Uterus (tissue), 3 donors: ENCODE measurements at regions not wholly inside any gene's neighbourhood (a gene's known extent, or its start where the extent isn't known, plus 50 kb on each side); places are given as distances from the start of the nearest gene placed in this dataset.

Experiments
- DNase-seq, 2 donors: peaks; one replicate each; pipeline ENCODE4 v3.0.0-alpha.2; 2019 to 2020
- H3K27ac ChIP-seq, 2 donors: fragments of 200-600 bp; sonication (generic); 1 replicate in 1 of 2; 2 replicates in 1 of 2; pipeline ENCODE4 v1.5.1; 2016 to 2018
- H3K27me3 ChIP-seq, 2 donors: fragments of 200-600 bp; sonication (generic); one replicate each; pipeline ENCODE4 v1.5.1; 2018 to 2019; ENCODE audit warnings: control low read depth in 1 of 2
- H3K36me3 ChIP-seq, 2 donors: fragments of 200-600 bp; sonication (generic); one replicate each; pipeline ENCODE4 v1.5.1; 2019; ENCODE audit warnings: control low read depth in 1 of 2
- H3K4me1 ChIP-seq, 2 donors: fragments of 200-600 bp; sonication (generic); one replicate each; pipeline ENCODE4 v1.5.1; 2018 to 2019; ENCODE audit warnings: control low read depth in 1 of 2
- H3K4me3 ChIP-seq, 2 donors: fragments of 200-600 bp; sonication (generic); 1 replicate in 1 of 2; 2 replicates in 1 of 2; pipeline ENCODE4 v1.5.1; 2018 to 2019; ENCODE audit warnings: mild to moderate bottlenecking in 1 of 2
- H3K9me3 ChIP-seq, 2 donors: fragments of 200-600 bp; sonication (generic); one replicate each; pipeline ENCODE4 v1.5.1; 2019; ENCODE audit warnings: control low read depth in 1 of 2
- POLR2A ChIP-seq, 2 donors: fragments of 450-650 bp; IDR thresholded peaks; one replicate each; pipeline ENCODE4 v1.6.1; 2016; ENCODE audit warnings: antibody characterized with exemption in 2 of 2, mild to moderate bottlenecking in 1 of 2, moderate library complexity in 1 of 2
- intact Hi-C: fragments of 100-400 bp; cut with DNase I; formaldehyde crosslinking; loops from one replicate; pipeline ENCODE4 v1.15.1; 2023; ENCODE audit warnings: low total_unique reads
- TF ChIP-seq, protein P1 (sequence below), 4 experiments: fragments of 200-600 bp in 2 of 4; fragments of 450-650 bp in 2 of 4; sonication (generic) in 2 of 4; IDR thresholded peaks; one replicate each; pipeline ENCODE4 v1.5.1; 2016 to 2019; ENCODE audit warnings: antibody characterized with exemption in 4 of 4, mild to moderate bottlenecking in 2 of 4, moderate library complexity in 1 of 4
- donor health status: DM: yes; HTN: yes; CAD: no.

DNA sequence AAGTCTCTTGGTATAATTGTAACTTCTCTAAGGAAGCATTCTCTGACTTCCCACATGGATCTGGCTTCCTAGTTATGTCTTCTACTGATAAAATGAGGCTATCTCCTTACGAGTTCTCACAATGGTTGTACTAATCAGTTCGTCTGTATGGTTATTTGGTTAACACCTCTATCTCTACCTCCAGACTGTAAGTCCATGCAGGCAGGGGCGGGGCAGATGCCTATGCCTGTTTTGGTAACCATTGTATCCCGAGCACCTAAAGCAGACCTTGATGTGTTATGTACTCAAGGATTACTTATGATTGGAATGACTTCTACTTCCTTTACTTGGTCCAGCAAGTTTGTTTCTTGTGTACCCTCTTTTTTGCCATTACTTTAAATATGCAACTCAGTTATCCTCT lies 125.0 kb upstream of the PITX1 start:
- no peak for DNase-seq
- TF ChIP-seq, protein P1, sequence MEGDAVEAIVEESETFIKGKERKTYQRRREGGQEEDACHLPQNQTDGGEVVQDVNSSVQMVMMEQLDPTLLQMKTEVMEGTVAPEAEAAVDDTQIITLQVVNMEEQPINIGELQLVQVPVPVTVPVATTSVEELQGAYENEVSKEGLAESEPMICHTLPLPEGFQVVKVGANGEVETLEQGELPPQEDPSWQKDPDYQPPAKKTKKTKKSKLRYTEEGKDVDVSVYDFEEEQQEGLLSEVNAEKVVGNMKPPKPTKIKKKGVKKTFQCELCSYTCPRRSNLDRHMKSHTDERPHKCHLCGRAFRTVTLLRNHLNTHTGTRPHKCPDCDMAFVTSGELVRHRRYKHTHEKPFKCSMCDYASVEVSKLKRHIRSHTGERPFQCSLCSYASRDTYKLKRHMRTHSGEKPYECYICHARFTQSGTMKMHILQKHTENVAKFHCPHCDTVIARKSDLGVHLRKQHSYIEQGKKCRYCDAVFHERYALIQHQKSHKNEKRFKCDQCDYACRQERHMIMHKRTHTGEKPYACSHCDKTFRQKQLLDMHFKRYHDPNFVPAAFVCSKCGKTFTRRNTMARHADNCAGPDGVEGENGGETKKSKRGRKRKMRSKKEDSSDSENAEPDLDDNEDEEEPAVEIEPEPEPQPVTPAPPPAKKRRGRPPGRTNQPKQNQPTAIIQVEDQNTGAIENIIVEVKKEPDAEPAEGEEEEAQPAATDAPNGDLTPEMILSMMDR (IDR thresholded peaks at IDR 0.05): no peak
- TF ChIP-seq POLR2A (IDR thresholded peaks at IDR 0.05): no peak
- no peaks in the 10 kb centered on the region for H3K4me1 ChIP-seq
- peaks cover 0 to 8% of the 10 kb centered on the region in 2 donors for H3K9me3 ChIP-seq
- no peaks in the 10 kb centered on the region for H3K27me3 ChIP-seq
- intact Hi-C loops: no loop called here
- H3K4me3 ChIP-seq: no peak overlapping the region
- H3K36me3 ChIP-seq: no peaks in the 10 kb centered on the region
- H3K27ac ChIP-seq: no peak overlapping the region

DNA sequence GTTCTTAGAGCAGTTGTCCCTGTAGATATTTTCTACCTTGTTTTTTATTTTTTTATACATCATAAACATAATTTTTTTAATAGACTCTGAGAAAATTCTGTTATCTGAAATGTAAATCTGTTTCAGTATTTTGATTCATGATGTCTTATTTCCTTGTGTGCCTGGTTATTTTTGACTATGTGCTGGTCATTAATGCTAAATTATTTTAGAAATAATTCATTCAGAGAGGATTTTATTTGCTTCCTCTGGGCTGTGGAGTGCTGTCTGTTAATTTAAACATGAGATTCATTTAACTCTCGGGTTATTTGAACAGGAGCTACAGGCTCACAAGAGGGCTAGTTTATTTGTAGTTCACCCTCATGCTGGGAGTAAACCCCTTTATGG lies 124.3 kb upstream of the PITX1 start:
- TF ChIP-seq, protein P1 (IDR thresholded peaks at IDR 0.05): no peak
- no peak for TF ChIP-seq POLR2A (IDR thresholded peaks at IDR 0.05)
- Histone ChIP-seq H3K27me3 (no peaks in the 10 kb centered on the region), H3K4me1 (no peaks in the 10 kb centered on the region), H3K36me3 (no peaks in the 10 kb centered on the region), H3K9me3 (peaks cover 0 to 8% of the 10 kb centered on the region in 2 donors), H3K4me3 (no peak overlapping the region), H3K27ac (no peak overlapping the region)
- intact Hi-C loops: no loop called here
- DNase-seq: no peak

DNA sequence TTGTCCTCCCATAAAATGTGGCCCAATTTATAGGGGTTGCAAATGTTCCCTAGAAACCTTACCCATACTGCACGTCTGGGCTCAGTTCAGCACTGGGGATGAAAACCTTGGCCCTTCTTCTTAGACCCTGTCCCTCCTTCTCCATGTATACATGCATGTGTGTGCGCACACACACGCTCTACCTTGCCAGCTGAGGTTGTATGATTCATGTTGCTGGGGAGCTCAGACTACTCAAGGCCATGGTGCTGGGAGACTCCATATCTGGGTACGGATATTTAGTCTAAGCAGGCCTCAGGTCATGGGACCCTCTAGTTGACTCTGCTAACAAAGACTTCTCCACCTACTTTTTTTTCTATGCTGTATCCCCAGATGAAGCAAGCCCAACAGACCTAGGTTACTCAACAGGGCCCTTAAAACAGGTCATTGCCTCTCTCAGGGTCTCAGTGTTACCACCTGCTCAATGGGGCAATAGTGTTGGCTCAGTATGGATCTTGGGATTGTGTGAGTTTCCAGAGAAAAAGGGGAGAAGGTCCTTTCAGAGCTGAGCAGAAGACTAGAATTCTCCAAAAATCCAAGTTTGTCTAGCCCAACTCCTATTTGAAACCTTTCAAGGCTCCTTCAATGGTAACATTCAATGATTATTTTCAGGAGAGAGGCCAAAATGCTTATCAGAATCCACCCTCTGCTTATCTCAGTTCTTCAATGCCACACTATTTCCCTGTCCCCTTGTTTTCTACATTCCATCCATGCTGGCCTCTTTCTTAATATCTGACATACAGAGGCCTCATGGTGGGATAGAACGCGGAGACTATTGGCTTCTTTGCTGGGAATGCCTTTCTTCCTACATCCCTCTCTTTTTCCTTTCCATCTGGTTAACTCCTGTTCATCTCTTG lies 123.6 kb upstream of the PITX1 start:
- TF ChIP-seq POLR2A (IDR thresholded peaks at IDR 0.05): no peak
- Histone ChIP-seq H3K27me3 (no peaks in the 10 kb centered on the region), H3K4me3 (no peak overlapping the region), H3K4me1 (no peaks in the 10 kb centered on the region), H3K9me3 (peaks cover 0 to 8% of the 10 kb centered on the region in 2 donors), H3K36me3 (no peaks in the 10 kb centered on the region), H3K27ac (no peak overlapping the region)
- no peak for DNase-seq
- intact Hi-C loops: no loop called here

DNA sequence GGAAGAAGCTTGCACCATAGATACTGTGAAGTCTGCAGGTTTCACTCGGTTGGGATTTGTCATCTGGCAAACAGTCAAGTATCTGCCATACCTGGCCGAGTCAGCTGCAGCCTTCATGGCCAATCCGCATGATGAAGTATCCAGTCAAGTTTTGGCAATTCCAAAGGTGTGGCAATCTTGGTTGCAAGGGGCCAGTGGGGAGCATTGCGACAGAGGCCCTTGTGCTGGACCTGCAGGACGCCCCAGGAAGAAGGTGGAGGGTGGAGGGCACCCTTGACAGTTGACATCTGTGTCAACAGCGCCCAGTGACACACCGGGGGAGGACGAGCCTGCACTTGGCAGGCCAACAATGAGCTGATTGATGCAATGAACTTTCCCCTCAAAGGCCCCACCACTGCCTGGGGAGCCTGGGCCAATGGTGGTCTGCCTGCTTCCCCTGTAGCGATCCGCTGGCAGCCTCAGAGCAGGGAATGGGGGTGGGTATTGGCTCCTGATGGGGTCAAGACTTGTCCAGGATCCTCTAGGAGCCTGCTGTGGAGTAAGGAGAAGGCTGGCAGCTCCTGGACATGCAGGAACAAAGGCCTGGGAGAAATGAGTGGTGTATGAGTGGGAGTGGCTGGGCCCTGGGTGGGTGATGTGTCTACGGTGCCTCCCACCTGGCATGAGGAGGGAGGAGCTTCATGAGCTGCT lies 122.8 kb upstream of the PITX1 start:
- Histone ChIP-seq H3K4me1 (no peaks in the 10 kb centered on the region), H3K4me3 (no peak overlapping the region), H3K9me3 (peaks cover 0 to 8% of the 10 kb centered on the region in 2 donors), H3K36me3 (no peaks in the 10 kb centered on the region), H3K27me3 (no peaks in the 10 kb centered on the region), H3K27ac (no peak overlapping the region)
- TF ChIP-seq POLR2A (IDR thresholded peaks at IDR 0.05): no peak
- TF ChIP-seq, protein P1 (IDR thresholded peaks at IDR 0.05): no peak
- DNase-seq: no peak
- intact Hi-C loops: no loop called here

DNA sequence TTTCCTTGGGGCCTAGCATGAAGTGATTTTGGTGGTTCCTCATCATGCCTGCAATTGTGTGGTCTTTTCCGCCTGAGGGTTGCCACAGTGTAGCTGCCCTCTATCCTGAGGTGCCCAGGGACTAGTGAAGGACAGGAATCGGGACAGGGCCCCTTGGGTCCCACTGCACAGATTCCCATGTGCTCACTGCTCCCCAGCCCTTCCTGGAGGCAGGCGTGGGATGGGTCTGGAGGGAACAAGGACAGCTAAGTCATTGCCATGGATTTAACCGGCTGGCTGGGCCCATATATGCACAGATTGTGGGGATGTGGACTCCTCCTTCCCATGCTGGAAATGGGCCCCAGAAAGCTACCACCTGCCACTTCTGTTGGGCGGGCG lies 122.3 kb upstream of the PITX1 start:
- Histone ChIP-seq H3K9me3 (peaks cover 0 to 8% of the 10 kb centered on the region in 2 donors), H3K27ac (no peak overlapping the region), H3K27me3 (no peaks in the 10 kb centered on the region), H3K4me3 (no peak overlapping the region), H3K36me3 (no peaks in the 10 kb centered on the region), H3K4me1 (no peaks in the 10 kb centered on the region)
- TF ChIP-seq POLR2A (IDR thresholded peaks at IDR 0.05): no peak
- TF ChIP-seq, protein P1 (IDR thresholded peaks at IDR 0.05): no peak
- DNase-seq: no peak
- intact Hi-C loops: no loop called here
